ENCODE measurements at regions not wholly inside any gene's neighbourhood (a gene's known extent, or its start where the extent isn't known, plus 50 kb on each side); places are given as distances from the start of the nearest gene placed in this dataset.

DNA sequence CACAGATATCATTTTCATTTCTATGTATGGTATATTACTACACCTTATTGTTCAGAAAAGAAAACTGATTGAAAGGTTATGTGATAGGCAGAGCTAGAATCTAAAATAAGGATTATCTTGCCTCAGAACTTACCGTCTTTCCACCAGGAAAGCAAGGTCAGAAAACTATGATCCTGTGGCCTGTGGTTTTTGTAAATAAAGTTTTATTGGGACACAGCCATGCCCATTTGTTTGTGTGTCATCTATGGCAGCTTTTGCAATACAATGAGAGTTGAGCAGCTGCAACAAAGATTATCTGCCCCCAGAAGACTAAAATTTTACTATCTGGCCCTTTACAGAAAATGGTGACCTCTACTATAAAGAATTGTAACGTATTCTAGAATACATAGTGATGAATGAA lies 314.7 kb upstream of the SLCO3A1 start:
- Histone ChIP-seq H3K27me3 (no peaks in the 10 kb centered on the region), H3K9ac (ENCODE audit: low read depth in 2 of 2, low read length in 2 of 2) (no peak overlapping the region), H3K4me3 (no peak overlapping the region), H3K36me3 (no peaks in the 10 kb centered on the region), H3K4me1 (peaks cover 5% of the 10 kb centered on the region), H3K9me3 (no peaks in the 10 kb centered on the region), H3K27ac (no peak overlapping the region)
- DNase-seq: no peak
- intact Hi-C loops (cut with DNase I): no loop called here
- TF ChIP-seq, protein P1, sequence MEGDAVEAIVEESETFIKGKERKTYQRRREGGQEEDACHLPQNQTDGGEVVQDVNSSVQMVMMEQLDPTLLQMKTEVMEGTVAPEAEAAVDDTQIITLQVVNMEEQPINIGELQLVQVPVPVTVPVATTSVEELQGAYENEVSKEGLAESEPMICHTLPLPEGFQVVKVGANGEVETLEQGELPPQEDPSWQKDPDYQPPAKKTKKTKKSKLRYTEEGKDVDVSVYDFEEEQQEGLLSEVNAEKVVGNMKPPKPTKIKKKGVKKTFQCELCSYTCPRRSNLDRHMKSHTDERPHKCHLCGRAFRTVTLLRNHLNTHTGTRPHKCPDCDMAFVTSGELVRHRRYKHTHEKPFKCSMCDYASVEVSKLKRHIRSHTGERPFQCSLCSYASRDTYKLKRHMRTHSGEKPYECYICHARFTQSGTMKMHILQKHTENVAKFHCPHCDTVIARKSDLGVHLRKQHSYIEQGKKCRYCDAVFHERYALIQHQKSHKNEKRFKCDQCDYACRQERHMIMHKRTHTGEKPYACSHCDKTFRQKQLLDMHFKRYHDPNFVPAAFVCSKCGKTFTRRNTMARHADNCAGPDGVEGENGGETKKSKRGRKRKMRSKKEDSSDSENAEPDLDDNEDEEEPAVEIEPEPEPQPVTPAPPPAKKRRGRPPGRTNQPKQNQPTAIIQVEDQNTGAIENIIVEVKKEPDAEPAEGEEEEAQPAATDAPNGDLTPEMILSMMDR (IDR thresholded peaks at IDR 0.05): no peak

DNA sequence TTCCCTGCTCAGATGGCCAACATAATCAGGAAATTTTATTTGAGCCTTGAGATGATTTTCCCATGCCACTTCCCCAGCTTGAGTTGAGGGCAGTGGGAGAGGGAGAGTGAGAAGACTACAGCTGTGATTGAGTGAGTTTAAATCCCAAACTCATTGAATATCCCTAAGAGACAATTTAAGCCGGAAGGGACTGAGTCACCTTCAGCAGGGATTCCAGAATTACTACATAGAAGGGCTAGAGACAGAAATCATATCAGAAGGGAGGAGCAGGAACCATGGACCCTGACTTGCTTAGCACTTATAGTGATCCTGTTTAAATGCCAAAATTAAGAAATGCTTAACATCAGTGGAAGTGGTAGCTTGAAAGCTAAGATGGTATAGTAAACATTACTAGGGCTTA lies 312.2 kb upstream of the SLCO3A1 start:
- DNase-seq: no peak
- intact Hi-C loops (cut with DNase I): no loop called here
- Histone ChIP-seq H3K36me3 (no peaks in the 10 kb centered on the region), H3K9ac (ENCODE audit: low read depth in 2 of 2, low read length in 2 of 2) (no peak overlapping the region), H3K27me3 (no peaks in the 10 kb centered on the region), H3K9me3 (no peaks in the 10 kb centered on the region), H3K27ac (no peak overlapping the region), H3K4me1 (peaks cover 3% of the 10 kb centered on the region), H3K4me3 (no peak overlapping the region)
- TF ChIP-seq, protein P1 (IDR thresholded peaks at IDR 0.05): no peak

DNA sequence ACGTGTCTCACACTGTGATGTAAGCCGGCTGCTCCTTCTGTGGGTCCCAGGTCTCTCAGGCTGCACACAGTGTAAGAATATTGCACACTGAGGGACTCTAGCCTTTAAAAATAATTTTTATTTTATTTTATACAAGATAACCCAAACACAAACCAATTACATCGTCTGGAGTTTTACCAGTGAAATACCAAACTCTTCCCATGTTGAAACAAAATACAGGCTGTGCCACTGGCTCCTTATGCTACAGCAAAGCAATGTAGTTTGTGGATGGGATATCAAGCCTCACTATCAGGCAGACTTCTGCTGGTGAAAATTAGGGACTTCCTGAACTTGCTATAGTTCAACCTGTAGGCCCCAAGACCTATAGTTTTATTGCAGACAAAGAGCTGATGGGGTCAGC lies 311.3 kb upstream of the SLCO3A1 start:
- Histone ChIP-seq H3K4me3 (no peak overlapping the region), H3K4me1 (no peaks in the 10 kb centered on the region), H3K36me3 (no peaks in the 10 kb centered on the region), H3K9me3 (no peaks in the 10 kb centered on the region), H3K27ac (no peak overlapping the region), H3K9ac (ENCODE audit: low read depth in 2 of 2, low read length in 2 of 2) (no peak overlapping the region), H3K27me3 (no peaks in the 10 kb centered on the region)
- intact Hi-C loops (cut with DNase I): no loop called here
- DNase-seq: no peak
- TF ChIP-seq, protein P1 (IDR thresholded peaks at IDR 0.05): no peak

DNA sequence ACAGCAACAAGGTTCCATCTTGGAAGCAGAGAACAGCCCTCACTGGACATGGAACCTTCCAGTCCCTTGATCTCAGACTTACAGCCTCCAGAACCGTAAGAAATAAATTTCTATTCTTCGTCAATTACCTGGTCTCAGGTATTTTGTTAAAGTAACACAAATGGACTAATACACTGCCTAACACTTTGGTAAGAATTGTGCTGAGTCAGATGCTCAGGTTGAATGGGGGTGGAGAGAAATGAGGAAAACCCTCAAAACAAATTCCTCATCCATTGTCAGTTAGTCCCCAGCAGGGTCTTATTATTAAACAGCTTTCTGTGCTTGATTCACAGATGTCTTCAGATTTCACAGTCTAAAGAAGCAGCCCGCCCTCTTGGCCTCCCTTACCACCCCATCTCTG lies 306.2 kb upstream of the SLCO3A1 start:
- H3K9me3 ChIP-seq: no peaks in the 10 kb centered on the region
- intact Hi-C loops (cut with DNase I): no loop called here
- H3K4me3 ChIP-seq: no peak overlapping the region
- H3K36me3 ChIP-seq: no peaks in the 10 kb centered on the region
- H3K27me3 ChIP-seq: no peaks in the 10 kb centered on the region
- no peak overlapping the region for H3K27ac ChIP-seq
- no peak overlapping the region for H3K9ac ChIP-seq (ENCODE audit: low read depth in 2 of 2, low read length in 2 of 2)
- DNase-seq: no peak
- TF ChIP-seq, protein P1 (IDR thresholded peaks at IDR 0.05): no peak
- no peaks in the 10 kb centered on the region for H3K4me1 ChIP-seq

DNA sequence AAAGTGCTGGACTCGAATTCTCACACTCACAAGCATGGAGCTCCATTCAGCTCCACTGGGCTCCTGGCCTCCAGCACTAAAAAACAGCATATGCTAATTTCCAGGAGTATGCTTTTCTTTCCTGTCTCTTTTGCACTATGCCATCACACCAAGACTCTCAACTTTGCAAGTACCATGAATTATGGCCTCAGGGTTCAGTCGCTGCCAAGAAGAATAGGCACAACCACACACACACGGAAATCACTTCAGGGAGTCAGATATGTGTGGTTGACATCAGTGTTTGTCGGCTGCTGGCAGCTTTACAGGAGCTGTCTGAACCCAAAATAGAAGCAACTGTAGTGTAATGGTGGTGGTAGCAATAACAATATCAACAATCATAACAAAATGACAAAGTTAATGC lies 305.0 kb upstream of the SLCO3A1 start:
- intact Hi-C loops (cut with DNase I): no loop called here
- no peak for DNase-seq
- H3K4me3 ChIP-seq: no peak overlapping the region
- H3K27ac ChIP-seq: no peak overlapping the region
- no peak overlapping the region for H3K9ac ChIP-seq (ENCODE audit: low read depth in 2 of 2, low read length in 2 of 2)
- TF ChIP-seq, protein P1 (IDR thresholded peaks at IDR 0.05): no peak
- H3K4me1 ChIP-seq: no peaks in the 10 kb centered on the region
- no peaks in the 10 kb centered on the region for H3K36me3 ChIP-seq
- no peaks in the 10 kb centered on the region for H3K27me3 ChIP-seq
- no peaks in the 10 kb centered on the region for H3K9me3 ChIP-seq

DNA sequence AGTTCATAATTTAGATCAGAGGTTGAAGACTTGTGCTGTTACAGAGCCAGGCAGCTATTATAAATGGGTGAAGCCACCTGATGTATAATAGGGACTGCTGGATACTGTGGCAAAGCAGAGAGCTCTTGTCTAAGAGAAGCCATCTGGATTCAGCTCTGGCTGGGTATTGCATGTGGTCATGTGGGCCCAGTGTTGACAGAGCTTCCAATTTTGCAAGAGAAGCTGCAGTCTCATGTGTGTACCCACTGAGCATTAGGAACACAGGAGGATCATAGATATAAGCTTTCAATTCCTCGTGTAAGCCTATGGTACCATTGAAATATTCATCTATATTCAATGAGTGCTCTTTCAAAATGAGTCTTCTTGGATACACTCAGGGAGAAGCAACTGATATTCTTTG lies 303.9 kb upstream of the SLCO3A1 start:
- H3K36me3 ChIP-seq: no peaks in the 10 kb centered on the region
- no peak overlapping the region for H3K4me3 ChIP-seq
- TF ChIP-seq, protein P1 (IDR thresholded peaks at IDR 0.05): no peak
- H3K9me3 ChIP-seq: no peaks in the 10 kb centered on the region
- intact Hi-C loops (cut with DNase I): no loop called here
- no peak for DNase-seq
- no peaks in the 10 kb centered on the region for H3K4me1 ChIP-seq
- no peaks in the 10 kb centered on the region for H3K27me3 ChIP-seq
- no peak overlapping the region for H3K27ac ChIP-seq
- no peak overlapping the region for H3K9ac ChIP-seq (ENCODE audit: low read depth in 2 of 2, low read length in 2 of 2)
